GM18867 (cell line): ENCODE measurements at regions not wholly inside any gene's neighbourhood (a gene's known extent, or its start where the extent isn't known, plus 50 kb on each side); places are given as distances from the start of the nearest gene placed in this dataset.
"Not testable (repeated sequence)": the region's sequence is repeated elsewhere in the genome, so short reads cannot be mapped to it uniquely, and the experiment has no call there.

ENCODE experiments used
- ATAC-seq: cut with Tn5 transposase; IDR thresholded peaks from one replicate; pipeline ENCODE4 v1.9.1; 2021; ENCODE audit warnings: mild to moderate bottlenecking, moderate library complexity; ENCODE audit not compliant: unreplicated experiment

DNA sequence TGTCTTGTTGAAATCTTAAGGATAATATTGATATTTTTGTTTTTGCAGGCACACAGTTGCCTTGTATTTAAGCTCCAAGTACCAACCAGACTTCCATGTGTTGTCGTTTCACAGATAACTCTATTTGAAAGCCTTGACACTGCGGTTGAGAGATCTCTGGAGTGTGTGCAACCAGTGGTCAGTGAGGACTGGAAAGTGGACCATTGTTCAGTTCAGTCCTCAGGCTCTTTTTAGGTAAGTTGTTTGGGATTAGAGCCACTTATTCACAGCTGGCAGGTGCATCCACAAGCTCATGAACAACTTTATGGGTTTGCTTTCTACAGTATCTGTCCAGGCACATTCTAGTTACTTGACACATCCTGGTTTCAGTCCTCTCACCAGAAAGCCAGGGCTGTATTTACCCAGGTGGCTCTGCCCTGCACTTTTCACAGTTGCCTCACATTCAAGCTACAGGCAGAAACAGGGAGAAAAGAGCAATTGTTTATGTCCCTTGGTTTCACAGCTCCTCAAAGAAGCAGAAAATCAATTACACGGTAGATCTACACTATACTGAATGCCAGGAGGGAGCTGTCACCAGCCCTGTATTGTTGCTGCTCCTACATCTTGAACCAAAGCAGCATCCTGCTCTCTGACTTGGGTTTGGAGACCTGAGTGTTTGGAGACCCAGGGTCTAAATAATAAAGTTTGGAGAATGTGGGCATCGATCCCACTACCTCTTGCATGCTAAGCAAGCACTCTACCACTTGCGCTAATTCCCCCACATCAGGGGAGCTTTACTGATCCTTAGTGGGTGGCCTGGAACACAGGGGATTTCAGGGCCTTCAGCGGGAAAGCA is 543.3 kb downstream of the PRIM2 start:
- ATAC-seq: not testable (repeated sequence)

- ATAC-seq: not testable (repeated sequence)
Observed at GRCh38 chr6:57870083-57870482, 552.7 kb downstream of the PRIM2 start.

DNA sequence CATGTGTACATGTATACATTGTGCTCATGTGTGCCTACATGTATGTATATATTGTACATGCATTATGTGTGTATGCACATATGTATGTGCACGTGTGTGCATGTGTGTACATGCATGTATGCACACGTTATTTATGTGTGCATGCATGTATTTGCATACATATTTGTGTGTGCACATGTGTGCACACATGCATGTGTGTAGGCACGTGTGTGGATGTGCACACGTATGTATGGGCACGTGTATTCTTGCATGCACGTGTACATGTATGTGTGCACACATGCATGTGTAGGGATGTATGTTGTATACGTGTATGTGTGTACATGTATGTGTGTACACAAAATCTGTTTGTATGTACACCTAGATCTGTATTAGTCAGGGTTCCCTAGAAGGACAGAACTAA is 556.0 kb downstream of the PRIM2 start:
- ATAC-seq: not testable (repeated sequence)

GRCh38 chr6:57876659-57877058 is 559.2 kb downstream of the PRIM2 start:
- ATAC-seq: not testable (repeated sequence)

DNA sequence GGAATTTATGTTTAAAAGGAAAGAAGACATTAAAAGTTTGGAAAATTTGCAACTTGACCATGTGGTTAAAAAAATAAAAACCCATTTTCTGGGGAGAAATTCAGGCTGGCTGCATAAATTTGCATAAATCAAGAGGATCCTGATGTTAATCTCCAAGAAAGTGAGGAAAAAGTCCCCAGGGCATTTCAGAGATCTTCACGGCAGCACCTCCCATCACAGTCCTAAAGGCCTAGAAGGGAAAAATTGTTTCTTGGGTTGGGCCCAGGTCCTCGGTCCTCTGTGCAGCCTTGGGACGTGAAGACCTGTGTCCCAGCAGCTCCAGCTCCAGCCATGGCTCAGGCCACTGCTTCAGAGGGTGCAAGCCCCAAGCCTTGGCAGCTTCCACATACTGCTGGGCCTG is 560.3 kb downstream of the PRIM2 start:
- not testable (repeated sequence) for ATAC-seq

GRCh38 chr6:57878792-57879191 is 561.4 kb downstream of the PRIM2 start:
- peak; percentile 48 for ATAC-seq

- ATAC-seq: peak; percentile 87
Observed at GRCh38 chr6:57898850-57899249, 581.4 kb downstream of the PRIM2 start.

GRCh38 chr6:57900687-57901399 is 583.4 kb downstream of the PRIM2 start:
- peak; percentile 36 for ATAC-seq

DNA sequence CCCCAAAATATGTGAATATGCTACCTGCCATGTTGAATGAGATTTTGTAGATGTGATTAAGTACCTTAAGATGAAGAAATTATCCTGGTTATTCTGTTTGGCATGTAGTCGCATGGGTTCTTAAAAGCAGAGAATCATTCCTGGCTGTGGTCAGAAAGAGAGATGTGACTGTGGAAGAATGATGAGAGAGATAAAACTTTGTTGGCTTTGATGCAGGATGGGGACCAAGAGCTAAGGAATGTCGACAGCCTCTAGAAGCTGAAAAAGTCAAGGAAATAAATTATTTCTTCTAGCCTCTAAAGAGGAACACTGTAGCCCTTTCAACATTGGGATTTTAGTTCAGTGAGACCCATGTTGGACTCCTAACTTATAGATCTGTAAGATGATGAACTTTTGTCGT is 584.0 kb downstream of the PRIM2 start:
- ATAC-seq: not testable (repeated sequence)

GRCh38 chr6:57904356-57904755 is 586.9 kb downstream of the PRIM2 start:
- ATAC-seq: not testable (repeated sequence)

GRCh38 chr6:57915300-57915699 is 597.9 kb downstream of the PRIM2 start:
- ATAC-seq: not testable (repeated sequence)

DNA sequence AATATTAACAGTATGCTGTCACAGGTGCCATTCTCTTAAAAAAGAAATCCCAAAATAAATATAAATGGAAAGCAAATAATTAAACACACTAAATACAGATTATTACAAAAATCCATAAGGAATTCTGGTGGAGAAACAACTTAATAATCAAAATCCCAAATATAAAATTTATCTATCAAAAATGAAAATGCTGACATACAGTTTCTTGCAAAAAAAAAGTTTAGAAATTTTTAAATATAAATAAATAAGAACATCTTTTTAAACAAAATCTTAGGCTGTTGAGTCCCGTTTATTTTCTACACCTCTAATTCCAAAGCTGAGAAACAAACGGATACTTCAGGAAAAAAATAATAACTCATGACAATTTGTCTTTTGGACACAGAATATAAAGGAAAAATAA is 625.5 kb downstream of the PRIM2 start:
- not testable (repeated sequence) for ATAC-seq

DNA sequence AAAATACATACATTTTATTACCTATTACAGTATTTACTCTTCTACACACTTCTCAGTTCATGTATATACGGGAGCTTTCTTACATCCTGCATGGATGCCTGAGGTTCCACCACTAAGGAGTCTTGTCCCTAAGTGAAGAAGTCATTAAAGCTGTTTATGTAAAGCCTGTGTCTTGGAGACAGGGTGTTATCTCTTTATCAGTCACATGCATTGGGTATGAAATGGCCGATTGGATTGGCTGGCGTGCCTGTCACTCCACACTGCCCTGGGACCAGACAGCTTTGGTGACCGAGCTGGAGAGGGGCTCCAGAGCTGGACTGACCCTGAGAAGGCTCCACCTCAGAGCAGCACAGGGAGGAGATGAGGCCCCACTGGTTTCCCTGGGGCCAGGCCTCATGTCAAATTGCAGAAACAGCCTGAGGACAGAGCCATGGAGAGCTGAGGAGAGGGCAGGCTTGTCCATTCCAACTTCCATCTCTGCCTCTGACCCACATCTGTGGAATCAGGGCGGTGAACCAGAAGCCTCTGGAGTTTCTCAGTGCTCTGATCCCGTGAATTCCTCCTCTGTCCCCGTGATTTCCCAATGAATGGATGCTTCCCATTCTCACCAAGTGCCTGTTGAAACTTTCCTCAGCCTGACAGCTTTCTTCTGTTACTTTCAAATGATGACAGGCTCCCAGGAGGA is 628.8 kb downstream of the PRIM2 start:
- ATAC-seq: not testable (repeated sequence)

GRCh38 chr6:57946769-57947091 is 629.3 kb downstream of the PRIM2 start:
- ATAC-seq: not testable (repeated sequence)

- ATAC-seq: not testable (repeated sequence)
Observed at GRCh38 chr6:57948481-57948880, 631.1 kb downstream of the PRIM2 start.

DNA sequence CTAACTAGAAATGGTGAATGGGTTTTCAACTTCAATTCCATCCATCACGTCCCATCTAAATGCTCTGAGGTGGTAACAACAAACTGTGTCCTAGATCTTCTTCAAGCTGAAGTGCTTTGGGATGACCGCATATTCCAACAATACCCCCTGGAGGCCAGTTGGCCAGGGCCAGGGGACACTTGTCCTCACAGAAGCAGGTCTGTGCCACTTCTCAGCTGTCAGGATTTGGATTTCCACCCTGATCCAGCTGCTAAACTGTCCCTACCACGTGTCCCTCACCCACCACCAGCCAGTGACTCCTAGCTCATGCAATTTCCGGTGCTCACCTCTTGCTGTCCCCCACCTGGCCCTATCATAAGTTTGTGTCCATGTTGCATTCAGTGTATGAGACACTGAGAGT is 633.0 kb downstream of the PRIM2 start:
- ATAC-seq: not testable (repeated sequence)

DNA sequence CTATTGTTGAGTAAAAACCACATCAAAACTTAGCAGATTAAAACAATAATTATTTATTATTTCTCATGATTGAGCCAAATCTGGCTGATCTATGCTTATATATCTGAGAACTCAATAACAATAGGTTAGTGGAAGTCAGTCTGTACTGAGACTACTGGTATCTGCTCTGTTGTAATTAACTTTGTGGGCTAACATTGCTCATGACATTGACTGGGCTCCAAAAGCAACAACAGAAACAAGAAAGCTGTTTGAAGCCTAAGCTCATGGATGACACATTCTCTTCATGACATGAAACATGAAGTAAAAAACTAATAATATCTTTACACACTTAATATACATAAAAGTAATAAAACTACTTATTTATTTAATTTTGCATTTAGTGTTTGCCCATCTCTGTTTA is 649.3 kb downstream of the PRIM2 start:
- not testable (repeated sequence) for ATAC-seq

- ATAC-seq: not testable (repeated sequence)
Observed at GRCh38 chr6:57971956-57972355, 654.5 kb downstream of the PRIM2 start.

DNA sequence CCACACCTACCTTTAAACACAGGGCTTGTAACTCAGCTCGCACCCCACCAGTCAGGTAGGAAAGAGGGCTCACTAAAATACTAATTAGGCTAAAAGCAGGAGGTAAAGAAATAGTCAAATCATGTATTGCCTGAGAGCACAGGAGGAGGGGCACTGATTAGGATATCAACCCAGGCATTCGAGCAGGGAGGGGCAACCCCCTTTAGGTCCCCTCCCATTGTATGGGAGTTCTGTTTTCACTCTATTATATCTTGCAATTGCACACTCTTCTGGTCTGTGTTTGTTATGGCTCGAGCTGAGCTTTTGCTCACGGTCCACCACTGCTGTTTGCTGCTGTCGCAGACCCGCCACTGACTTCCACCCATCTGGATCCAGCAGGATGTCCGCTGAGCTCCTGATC is 657.2 kb downstream of the PRIM2 start:
- no peak for ATAC-seq

- ATAC-seq: not testable (repeated sequence)
Observed at GRCh38 chr6:57975127-57975526, 657.7 kb downstream of the PRIM2 start.

GRCh38 chr6:57976371-57976770 is 658.9 kb downstream of the PRIM2 start:
- ATAC-seq: not testable (repeated sequence)
